HG02852 (cell line): ENCODE measurements at regions not wholly inside any gene's neighbourhood (a gene's known extent, or its start where the extent isn't known, plus 50 kb on each side); places are given as distances from the start of the nearest gene placed in this dataset.
"Not testable (repeated sequence)": the region's sequence is repeated elsewhere in the genome, so short reads cannot be mapped to it uniquely, and the experiment has no call there.

Experiments used
- ATAC-seq: cut with Tn5 transposase; IDR thresholded peaks from one replicate; pipeline ENCODE4 v1.9.1; 2021; ENCODE audit warnings: mild to moderate bottlenecking, moderate library complexity; ENCODE audit not compliant: unreplicated experiment

DNA sequence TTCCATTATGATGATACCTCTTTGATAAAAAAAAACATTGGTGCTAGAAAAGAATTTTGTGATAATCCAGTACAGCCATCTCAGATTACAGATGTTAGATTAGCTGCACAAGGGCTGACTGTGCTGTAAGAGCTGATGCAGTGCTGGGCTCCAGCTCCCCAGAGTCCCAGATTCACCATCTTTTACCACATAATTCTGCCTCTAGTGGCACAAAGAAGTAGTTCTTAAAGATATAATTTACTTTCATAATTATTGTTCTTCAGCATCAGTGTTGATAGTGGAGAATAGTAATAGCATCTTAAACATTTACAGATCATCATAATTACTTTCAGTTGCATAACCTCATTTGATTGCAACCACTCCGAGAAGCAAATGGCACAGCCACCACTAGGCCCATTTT lies 262.1 kb downstream of the BRINP2 start:
- ATAC-seq = no peak

DNA sequence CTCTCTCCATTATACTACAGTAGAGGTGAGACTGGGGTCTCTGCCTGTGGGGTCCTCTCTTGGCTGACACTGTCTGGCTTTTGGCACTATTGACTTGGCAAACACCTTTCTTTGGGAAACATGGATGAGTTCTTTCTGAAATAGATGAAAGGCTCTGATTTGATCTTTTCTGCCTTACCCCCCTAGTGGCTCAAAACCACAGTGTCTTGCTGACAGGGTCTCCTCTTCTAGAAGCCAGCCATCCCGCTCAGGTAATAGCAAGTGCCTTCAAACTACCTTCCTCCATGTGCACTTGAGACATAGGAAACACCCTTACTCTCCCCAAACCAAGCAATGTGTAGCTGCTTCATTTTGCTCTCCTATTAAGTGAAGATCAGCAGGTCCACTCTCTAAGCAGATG lies 260.4 kb downstream of the BRINP2 start:
- no peak for ATAC-seq

DNA sequence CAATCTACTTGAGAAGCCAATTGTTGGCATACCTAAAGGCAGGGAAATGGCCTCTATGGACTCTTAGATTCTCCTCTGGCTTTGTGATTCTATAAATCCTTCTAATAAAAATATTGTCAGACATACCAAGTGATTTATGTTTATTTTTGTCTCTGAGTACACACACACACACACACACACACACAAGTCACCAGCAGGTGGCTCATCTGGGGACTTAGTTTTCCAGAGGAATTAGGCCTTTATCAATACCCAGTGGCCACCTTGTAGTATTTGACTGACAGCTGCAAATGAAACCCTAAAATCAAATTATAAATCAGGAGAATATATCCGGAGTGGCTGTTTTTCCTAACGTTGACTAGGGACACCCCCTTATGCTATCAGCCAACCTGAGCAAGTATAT lies 258.5 kb downstream of the BRINP2 start:
- ATAC-seq = no peak

DNA sequence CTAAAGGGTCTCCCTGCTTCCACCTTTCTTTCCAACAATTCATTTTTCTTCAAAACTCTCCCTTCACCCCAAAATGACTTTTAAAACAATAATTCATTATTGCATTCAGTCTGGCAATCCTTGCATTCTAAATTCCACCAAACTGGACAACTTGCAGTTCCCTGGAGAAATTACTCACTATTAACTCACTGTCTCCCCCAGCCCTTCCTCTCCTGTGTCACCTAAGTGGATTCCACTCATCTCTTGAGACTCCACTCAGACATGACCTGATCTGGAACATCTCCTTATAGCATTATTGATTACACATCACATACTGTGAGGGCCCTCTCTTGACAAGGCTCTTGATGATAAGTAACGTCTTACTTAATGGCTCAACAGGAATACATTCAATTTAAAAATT lies 257.1 kb downstream of the BRINP2 start:
- ATAC-seq = no peak

DNA sequence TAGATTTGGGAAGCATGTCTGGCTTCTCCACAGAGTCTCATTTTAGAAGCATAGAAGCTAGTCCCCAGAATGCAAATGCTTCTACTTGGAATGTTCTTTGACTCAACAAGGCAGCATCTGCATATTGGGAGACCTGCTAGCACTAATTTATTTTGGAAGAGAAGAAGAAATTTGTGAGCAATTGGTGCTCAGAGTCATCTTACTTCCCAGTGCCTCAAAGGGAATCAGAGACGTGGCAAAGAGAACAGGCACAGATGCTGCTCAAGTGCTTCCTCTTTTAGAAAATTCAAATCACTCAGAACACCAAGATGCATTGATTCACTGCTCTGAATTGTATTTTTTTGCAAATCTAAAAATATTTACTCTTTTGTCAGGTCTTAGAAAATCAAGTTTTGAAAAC lies 255.7 kb downstream of the BRINP2 start:
- ATAC-seq = no peak

DNA sequence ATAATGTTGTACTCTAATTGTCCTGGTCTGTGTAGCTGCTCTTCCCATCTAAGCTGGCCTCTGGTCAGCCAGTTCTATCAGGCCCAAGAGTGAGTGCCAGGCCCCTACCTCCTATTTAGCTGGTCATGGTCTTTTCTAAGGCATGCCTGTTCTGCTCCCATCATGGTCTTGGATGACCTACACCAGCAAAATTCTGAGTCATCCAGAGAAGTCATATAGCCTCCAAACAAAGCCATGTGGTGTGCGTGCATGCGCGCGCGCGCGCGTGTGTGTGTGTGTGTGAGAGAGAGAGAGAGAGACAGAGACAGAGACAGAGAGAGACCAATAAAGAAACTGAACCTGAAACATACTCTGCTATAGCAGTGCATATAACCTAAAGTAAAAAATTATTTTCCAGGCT lies 254.4 kb downstream of the BRINP2 start:
- no peak for ATAC-seq

DNA sequence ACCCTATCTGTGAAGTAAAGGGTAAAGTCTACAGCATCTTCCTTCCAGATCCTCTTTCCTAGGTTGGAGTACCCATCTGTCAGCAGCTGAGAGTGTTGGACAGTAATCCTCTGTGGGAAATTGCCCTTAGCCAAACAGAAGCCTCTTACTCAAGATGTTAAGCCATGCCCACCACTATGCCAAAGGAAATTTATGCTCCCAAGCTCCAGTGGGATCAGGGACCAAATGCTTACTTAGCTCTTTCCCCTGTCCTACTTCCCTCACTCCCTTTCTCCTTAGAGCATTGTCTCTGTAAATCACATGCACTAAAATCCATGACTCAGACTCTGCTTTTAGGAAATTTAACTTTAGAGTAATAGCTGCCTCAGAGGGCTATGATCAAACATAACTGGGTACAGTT lies 254.0 kb downstream of the BRINP2 start:
- ATAC-seq = no peak

DNA sequence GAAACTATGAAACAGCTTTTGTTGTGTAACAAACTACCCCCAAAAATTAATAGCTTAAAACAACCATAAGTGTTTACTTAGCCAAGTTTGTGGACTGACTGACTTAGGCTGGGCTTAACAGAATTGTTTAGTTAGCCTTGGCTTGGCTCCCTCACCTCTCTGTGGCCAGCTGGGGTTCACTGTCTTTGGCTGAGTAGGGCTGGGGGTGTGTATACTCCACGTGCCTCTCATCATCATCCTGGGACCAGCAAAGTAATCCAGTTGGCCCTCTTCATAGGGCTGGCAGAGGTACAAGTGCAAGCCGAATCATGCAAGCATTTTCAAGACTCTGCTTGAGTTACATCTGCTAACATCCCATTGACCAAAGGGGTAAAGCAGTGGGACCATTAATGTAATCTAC lies 252.3 kb downstream of the BRINP2 start:
- no peak for ATAC-seq

DNA sequence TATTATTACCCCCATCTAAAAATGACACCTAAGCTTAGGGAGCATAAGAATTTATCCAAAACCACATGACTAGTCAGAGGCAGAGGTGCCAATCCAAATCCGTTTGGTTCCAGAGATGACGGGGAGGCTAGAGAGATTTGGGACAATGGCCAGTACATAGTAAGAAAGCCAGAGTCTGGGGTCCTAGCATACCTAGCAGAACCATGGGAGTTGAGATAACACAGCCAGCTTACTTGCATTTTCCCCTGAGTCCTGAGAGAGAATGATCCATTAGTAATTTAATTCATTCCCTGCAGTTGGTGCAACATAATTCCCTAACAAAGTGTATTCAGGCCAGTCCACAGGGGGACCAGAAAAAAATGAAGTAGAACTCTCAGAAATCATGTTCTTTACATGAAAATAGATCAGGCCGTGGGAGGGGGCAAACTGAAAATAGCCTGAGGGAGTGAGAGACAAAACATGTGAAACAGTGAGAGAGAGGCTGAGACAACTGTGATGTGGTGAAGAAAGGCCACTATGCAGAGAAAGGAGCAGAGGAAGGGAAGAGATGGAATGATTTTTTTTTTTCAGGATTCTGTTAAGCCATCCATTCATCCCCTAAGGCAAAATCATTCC lies 243.3 kb downstream of the BRINP2 start:
- no peak for ATAC-seq

DNA sequence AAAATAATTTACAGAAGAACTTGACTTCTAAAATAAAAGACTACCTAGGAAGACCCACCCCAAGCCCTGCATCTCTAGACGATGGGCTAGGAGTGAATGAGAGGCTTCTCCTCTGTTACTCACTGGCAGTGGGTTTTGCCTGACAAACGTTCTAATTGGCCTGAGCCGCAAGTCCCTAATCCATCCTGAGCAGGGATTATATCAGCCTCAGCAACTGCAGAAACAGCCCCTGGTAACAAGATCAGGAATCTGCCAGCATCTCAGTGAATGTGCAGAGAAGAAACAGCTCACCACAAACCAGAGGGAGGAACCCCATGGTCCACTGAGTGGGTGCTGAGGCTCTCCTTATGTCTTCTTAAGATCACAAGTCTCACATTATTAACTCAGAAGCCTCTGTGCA lies 240.6 kb downstream of the BRINP2 start:
- no peak for ATAC-seq

DNA sequence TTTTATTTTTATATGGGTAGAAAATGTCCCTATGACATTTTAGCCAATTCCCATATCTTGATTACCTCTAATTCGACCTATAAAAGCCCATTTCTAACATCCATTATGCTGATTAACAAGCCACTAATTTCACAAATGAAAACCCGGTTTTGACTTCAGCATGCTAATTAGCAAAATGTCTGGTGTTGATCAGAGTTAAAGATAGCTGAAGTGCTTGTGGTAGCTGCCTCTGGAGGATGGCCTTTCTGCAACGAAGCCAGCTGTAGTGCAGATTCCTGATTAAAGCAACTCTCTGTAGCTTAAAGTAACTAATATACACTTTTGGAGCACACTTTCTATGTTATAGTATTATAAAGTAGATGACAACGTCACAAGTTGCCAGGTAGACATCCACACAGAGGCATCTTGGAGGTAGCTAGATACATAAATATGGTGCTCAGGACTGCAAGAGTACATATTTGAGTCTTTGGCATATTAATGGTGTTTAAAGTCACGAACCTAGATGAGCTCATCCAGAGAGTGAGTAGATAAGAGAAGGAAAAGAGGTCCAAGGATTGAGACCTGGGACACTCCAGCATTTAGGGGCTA lies 239.5 kb downstream of the BRINP2 start:
- no peak for ATAC-seq

DNA sequence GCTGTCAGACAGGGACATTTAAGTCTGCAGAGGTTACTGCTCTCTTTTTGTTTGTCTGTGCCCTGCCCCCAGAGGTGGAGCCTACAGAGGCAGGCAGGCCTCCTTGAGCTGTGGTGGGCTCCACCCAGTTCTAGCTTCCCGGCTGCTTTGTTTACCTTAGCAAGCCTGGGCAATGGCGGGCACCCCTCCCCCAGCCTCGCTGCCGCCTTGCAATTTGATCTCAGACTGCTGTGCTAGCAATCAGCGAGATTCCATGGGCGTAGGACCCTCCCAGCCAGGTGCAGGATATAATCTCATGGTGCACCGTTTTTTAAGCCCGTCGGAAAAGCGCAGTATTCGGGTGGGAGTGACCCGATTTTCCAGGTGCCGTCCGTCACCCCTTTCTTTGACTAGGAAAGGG lies 235.6 kb downstream of the BRINP2 start:
- ATAC-seq = not testable (repeated sequence)

DNA sequence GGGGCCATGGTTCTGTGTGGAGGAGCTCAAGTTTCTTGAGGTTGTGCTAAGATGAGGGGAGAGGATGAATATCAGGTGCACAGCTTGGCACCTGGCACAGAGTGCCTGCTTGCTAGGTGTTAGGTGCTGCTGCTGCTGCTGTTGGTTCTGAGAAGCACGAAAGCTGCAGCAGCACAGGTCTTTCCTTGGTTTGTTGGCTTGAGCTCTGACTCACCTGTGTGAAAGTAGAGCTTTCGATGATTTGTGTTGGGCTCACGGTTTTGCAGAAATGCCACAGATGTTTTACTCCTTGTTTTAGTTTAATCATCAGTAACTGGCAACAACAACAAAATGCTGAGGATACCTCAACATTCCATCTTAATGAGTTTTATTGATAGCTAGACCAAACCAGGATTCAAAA lies 221.6 kb downstream of the BRINP2 start:
- no peak for ATAC-seq

DNA sequence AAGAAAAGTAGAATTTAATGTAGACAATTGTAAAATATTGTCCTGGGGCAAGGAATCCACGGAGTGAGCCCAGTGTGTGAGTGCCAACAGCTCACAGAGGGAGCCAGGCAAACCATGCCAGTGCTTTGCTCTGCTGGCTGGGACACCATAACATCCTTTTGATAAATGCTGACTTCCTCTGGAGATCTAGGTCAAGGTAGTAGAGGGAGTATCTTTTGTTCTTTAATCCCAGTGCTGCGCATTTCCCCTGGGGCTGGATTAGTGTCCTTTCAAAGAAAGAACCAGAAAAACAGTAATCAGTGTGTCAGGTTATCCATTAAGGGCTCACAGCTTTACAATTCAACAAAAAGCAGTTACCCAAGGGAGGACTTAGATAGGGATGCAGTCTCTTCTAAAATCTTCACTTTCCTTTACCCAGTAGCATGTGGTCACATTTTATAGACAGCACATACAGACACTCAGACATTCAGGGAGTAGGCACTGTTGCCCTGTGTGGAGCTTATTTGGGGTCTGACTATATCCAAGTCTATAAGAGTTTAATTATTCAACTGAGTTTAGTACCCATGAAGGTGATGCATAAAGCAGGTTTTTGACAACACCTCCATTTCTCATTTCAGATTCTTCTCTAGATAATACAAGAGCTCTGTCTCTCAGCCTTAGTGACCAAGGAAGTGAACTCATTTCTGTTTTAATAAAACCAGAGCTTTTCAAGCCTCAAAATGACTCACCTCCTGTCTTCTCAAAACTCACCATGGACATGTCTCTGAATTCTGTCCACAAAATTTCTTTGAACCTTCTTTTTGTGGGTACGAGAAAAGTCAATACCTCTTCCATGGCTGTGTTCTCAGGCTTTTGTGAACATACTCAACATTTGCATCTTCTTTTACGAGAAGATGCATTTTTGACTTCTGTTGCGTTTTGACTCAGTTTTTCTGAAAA lies 215.3 kb downstream of the BRINP2 start:
- ATAC-seq = peak; percentile 62

DNA sequence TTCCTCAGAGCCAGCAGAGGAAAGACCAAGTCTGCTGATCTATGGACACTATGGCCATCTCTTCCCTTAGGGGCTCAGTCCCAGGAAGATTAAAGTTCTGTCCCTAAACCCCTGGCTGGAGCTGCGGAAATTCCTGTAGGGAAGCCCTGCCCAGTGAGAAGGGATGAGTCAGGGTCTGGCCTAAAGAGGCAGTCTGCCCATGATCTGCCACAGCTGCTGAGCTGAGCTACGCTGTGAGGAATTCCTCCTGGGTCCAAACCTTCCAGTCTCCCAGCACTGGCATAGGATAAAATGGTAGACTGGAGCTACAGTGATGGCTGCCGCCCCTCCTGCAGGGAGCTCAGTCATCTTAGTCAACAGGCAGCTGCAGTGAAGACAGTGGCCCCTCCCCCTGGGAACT lies 213.7 kb downstream of the BRINP2 start:
- ATAC-seq = no peak

DNA sequence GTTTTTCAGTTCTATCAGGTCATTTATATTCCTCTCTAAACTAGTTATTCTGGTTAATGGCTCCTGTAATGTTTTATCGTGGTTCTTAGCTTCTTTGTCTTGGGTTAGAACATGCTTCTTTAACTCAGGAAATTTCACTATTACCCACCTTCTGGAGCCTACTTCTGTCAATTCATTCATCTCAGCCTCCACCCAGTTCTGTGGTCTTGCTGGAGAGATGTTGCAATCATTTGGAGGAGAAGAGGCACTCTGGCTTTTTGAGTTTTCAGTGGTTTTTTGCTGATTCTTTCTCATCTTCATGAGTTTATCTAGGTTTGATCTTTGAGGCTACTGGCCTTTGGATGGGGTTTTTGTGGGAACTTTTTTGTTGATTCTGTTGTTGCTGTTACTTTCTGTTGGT lies 213.0 kb downstream of the BRINP2 start:
- ATAC-seq = no peak

DNA sequence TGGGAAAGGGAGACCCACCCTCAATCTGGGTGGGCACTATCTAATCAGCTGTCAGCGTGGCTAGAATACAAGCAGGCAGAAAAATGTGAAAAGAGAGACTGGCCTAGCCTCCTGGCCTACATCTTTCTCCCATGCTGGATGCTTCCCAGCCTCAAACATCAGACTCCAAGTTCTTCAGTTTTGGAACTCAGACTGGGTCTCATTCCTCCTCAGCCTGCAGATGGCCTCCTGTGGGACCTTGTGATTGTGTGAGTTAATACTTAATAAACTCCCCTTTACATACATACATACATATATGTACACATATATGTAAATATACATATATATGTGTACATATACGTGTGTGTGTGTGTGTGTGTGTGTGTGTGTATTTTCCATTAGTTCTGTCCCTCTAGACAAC lies 207.1 kb downstream of the BRINP2 start:
- ATAC-seq = no peak

DNA sequence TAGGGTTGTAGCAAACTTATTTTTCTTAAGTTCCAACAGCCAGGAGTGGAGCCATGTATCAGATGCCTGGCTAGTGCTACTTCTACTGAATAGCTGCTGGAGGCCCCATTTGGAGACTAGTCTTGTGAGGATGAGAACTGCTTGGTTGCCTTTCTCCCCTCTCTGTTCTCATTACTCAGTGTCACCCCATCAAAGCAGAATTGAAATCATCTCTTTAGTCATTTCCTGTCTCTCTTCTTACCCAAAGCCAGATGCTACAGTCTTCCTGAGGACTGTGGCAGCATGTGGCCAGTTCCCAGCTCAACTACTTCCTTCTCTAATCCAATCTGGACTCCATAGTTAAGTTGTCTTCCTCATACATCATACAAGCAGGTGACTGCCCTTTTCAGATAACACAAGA lies 197.5 kb downstream of the BRINP2 start:
- no peak for ATAC-seq

DNA sequence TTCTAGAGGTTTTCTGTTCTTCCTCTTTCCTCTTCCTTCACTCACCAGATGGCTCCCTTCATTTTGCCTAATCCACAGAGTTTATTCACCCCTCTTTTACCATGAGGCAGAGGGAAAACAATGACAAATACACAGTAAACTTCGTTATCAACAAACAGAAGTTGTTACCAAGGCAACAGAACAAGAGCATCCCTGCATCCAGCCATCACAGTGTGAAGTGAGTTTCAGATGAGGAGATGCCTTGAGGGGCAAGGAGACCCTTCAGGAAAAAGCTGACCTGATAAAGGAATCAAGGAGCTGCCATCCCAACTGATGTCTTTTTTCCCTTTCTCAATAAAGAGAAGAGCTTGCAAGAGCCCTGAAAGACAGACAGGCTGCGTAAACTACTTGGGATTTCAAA lies 195.3 kb downstream of the BRINP2 start:
- ATAC-seq = no peak

DNA sequence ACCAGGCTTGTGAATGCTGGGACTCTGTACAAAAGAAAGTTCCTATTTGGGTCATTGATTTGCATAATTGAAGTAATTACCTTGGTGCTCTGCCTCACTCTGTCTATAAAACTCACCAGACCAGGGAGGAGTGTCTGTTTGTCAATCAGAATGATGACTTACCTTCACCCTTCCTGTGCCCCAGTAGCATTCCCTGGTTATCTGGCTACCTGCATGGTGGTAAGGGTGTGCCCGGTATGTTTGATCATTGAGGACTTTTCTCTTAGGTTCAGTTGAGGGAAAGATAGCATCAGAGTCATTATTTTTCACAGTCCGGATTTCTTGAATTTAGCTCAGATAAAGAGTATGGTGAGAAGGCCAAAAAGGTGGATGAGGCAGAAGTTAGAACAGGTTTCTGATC lies 190.0 kb downstream of the BRINP2 start:
- no peak for ATAC-seq

DNA sequence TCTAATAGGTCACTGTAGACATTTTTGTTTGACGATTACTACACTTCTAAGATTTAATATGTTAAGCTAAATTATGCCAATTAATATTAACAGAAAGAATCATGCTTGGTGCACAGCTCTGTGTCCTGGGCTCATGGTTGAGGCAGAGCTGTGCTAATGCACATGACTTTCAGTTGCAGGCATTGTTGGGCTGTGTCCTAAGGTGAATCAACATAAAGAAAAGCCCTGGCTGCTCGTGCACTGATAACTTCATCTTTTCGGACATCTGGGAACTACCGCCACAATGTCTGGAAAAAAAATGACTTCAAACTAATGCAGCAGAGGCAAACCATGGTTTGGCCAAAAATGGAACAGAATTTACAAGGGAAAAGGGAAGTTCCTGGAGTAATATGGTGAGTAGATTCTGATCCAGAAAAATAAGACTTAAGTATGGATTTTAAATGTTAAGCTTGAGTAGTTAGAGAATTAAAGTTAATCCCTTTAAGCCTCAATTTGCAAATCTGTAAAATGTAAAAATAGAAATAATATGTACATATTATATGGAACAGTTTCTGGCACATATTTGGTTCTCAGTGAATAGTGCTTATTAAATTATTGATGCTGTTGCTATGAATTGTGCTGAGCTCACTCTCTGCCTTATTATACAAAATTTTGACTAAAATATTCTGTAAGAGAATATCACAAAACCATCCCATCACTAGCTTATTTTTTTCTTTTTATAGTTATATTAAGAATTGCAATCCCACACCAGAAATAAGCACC lies 186.1 kb downstream of the BRINP2 start:
- no peak for ATAC-seq
